Ovary (tissue), 3 donors: ENCODE measurements at regions not wholly inside any gene's neighbourhood (a gene's known extent, or its start where the extent isn't known, plus 50 kb on each side); places are given as distances from the start of the nearest gene placed in this dataset.

Experiments used
- CTCF ChIP-seq, 3 donors: fragments of 450-650 bp in 2 of 3; fragments of 200-600 bp in 1 of 3; IDR thresholded peaks; one replicate each; pipeline versions ENCODE4 v1.5.1 to v1.8.0; 2016 to 2022; ENCODE audit warnings: antibody characterized with exemption in 3 of 3, mild to moderate bottlenecking in 1 of 3
- POLR2A ChIP-seq: fragments of 450-650 bp; IDR thresholded peaks from one replicate; pipeline ENCODE4 v1.6.1; 2017; ENCODE audit warnings: antibody characterized with exemption, mild to moderate bottlenecking, moderate library complexity
- donor health status: DM: no; HTN: no; CAD: no.

- no peak for TF ChIP-seq CTCF (IDR thresholded peaks at IDR 0.05)
- TF ChIP-seq POLR2A = no peak
Observed at GRCh38 chr10:121063744-121064143, 212.6 kb downstream of the WDR11 start.
